Upper lobe of left lung (tissue), 4 donors: ENCODE measurements at regions not wholly inside any gene's neighbourhood (a gene's known extent, or its start where the extent isn't known, plus 50 kb on each side); places are given as distances from the start of the nearest gene placed in this dataset.

Source experiments
- POLR2A ChIP-seq, 4 donors: fragments of 450-650 bp; IDR thresholded peaks; one replicate each; pipeline ENCODE4 v1.5.1; 2016 to 2017; ENCODE audit warnings: antibody characterized with exemption in 4 of 4, mild to moderate bottlenecking in 2 of 4
- TF ChIP-seq, protein P1 (sequence below), 6 experiments: fragments of 450-650 bp in 4 of 6; fragments of 200-600 bp in 2 of 6; sonication (generic) in 2 of 6; IDR thresholded peaks; one replicate each; pipeline ENCODE4 v1.5.1; 2016 to 2019; ENCODE audit warnings: antibody characterized with exemption in 6 of 6

GRCh38 chr5:34495178-34495577 is 160.9 kb upstream of the RAI14 start:
- TF ChIP-seq, protein P1, sequence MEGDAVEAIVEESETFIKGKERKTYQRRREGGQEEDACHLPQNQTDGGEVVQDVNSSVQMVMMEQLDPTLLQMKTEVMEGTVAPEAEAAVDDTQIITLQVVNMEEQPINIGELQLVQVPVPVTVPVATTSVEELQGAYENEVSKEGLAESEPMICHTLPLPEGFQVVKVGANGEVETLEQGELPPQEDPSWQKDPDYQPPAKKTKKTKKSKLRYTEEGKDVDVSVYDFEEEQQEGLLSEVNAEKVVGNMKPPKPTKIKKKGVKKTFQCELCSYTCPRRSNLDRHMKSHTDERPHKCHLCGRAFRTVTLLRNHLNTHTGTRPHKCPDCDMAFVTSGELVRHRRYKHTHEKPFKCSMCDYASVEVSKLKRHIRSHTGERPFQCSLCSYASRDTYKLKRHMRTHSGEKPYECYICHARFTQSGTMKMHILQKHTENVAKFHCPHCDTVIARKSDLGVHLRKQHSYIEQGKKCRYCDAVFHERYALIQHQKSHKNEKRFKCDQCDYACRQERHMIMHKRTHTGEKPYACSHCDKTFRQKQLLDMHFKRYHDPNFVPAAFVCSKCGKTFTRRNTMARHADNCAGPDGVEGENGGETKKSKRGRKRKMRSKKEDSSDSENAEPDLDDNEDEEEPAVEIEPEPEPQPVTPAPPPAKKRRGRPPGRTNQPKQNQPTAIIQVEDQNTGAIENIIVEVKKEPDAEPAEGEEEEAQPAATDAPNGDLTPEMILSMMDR (IDR thresholded peaks at IDR 0.05): no peak
- no peak for TF ChIP-seq POLR2A (IDR thresholded peaks at IDR 0.05)
